IgD-negative memory B cell (primary cell): ENCODE measurements at regions not wholly inside any gene's neighbourhood (a gene's known extent, or its start where the extent isn't known, plus 50 kb on each side); places are given as distances from the start of the nearest gene placed in this dataset.
"Not testable (repeated sequence)": the region's sequence is repeated elsewhere in the genome, so short reads cannot be mapped to it uniquely, and the experiment has no call there.

ENCODE experiments used
- H3K27ac Mint-ChIP-seq, 3 donors: one replicate each; pipeline ENCODE4 v1.8.0; 2020 to 2022; ENCODE audit warnings: mild to moderate bottlenecking in 3 of 3, mixed read lengths in 3 of 3, moderate library complexity in 1 of 3
- H3K27me3 Mint-ChIP-seq: one replicate; pipeline ENCODE4 v1.8.0; 2021; ENCODE audit warnings: mixed read lengths
- H3K36me3 Mint-ChIP-seq: one replicate; pipeline ENCODE4 v1.8.0; 2020; ENCODE audit warnings: mild to moderate bottlenecking, mixed read lengths
- H3K4me1 Mint-ChIP-seq, 3 donors: one replicate each; pipeline ENCODE4 v1.8.0; 2020 to 2022; ENCODE audit warnings: mixed read lengths in 3 of 3, mild to moderate bottlenecking in 1 of 3
- H3K4me3 Mint-ChIP-seq, 4 donors: one replicate each; pipeline ENCODE4 v1.8.0; 2020 to 2022; ENCODE audit warnings: mild to moderate bottlenecking in 4 of 4, mixed read lengths in 4 of 4, moderate library complexity in 3 of 4
- H3K9me3 Mint-ChIP-seq, 3 donors: one replicate each; pipeline ENCODE4 v1.8.0; 2020 to 2021; ENCODE audit warnings: mixed read lengths in 3 of 3, mild to moderate bottlenecking in 1 of 3

- Mint-ChIP-seq H3K27ac (peak overlapping the region; percentile 11 to 92 (median 90)), H3K4me3 (peak overlapping the region in 3 of 4 donors; percentile 9 to 84 (median 78)), H3K36me3 (peaks cover 2% of the 10 kb centered on the region), H3K27me3 (no peaks in the 10 kb centered on the region), H3K4me1 (peaks cover 30 to 48% (median 45%) of the 10 kb centered on the region in 3 donors), H3K9me3 (no peaks in the 10 kb centered on the region)
Observed at GRCh38 chr12:13537623-13538022, 341.1 kb downstream of the EMP1 start.

DNA sequence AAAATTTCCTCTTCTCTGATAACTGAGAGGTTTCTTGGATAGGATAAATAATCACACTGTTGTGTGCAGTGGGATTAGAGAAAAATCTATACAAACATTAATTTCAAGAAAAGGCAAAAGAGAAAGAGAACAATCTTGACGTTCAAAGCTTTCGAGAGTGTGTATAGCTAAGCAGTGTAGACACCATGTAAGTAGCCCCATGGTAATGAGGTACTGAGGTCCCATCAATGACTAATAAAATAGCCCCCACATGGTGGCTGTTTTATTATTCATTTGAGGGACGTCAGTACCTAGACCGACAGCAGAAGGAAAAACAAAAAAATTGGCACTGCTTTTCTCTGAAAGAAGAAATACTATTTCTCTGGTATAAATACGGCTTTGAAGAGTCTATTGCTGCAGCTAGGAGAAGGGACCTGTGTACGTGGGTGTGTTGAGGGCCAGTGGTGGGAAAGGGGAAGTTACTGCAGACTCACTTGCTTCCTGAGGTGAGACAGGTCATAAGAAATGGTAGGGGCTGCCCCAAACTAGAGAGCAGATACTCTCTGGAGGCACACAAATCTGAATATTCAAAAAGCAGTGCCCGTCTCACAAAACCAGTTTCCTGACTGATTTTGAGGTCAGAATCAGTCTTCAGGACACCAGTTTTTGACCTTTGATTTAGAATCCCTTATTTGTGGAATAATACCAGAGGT lies 339.8 kb downstream of the EMP1 start:
- no peaks in the 10 kb centered on the region for H3K27me3 Mint-ChIP-seq
- no peaks in the 10 kb centered on the region for H3K9me3 Mint-ChIP-seq
- peaks cover 2% of the 10 kb centered on the region for H3K36me3 Mint-ChIP-seq
- peak overlapping the region; percentile 11 to 92 (median 90) for H3K27ac Mint-ChIP-seq
- H3K4me1 Mint-ChIP-seq: peaks cover 30 to 43% (median 39%) of the 10 kb centered on the region in 3 donors
- peak overlapping the region in 3 of 4 donors; percentile 38 to 84 (median 78) for H3K4me3 Mint-ChIP-seq

DNA sequence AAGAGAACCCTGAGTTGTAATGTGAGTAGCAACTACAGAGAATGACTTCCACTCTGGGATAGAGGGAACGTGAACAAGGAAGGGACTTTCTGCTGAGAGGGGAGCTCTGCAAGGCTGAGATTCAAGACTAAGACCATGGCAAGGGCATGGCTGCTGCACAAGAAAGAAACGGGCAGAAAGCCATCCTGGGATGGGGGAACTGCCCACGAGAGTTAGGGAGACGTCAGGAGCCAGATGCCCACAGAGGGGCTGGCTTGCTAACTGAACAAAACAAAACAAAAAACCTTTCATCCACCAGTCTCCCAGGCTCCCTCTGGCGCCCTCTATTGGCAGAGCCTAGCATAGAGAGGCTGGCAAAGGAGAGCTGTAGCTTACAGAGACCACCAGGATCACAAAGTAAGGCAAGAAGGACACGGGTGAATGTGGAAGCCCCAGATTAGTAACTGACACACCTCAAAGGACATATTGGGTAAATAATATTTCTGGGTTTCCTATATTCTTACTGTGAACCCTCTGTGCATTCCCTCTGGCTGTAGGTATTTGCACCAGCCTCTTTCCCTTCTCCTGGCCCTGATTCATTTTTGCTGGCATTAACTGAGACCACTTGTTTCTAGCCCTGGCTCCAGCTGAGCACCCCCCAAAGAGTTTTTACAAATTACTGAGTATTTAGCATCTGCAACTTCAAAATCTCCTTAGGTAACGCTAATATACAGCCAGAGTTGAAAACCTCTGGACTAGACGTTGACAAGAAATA lies 338.3 kb downstream of the EMP1 start:
- peak overlapping the region in 1 of 3 donors; percentile 59 for H3K27ac Mint-ChIP-seq
- H3K4me3 Mint-ChIP-seq: peak overlapping the region in 2 of 4 donors; percentile 39 to 42
- H3K9me3 Mint-ChIP-seq: no peaks in the 10 kb centered on the region
- peaks cover 2% of the 10 kb centered on the region for H3K36me3 Mint-ChIP-seq
- no peaks in the 10 kb centered on the region for H3K27me3 Mint-ChIP-seq
- peaks cover 30 to 43% (median 38%) of the 10 kb centered on the region in 3 donors for H3K4me1 Mint-ChIP-seq

DNA sequence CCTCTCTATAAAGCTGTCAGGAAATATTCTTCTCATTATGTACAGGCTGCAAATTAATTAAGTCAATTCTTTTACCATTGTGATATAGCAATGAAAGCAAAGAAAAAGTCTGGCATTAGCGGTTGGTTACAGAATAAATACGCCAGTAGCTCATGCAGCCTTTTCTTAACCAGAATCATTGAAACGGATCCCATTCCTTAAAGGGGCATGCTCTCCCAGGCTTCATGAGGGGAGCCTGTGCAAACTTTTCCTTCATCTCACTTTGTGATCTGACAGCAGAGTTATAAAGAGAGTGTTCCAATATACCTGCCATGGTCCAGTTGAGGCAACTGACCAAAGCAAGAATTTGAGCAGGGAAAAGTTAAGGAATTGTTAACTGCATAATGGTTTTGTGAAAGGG lies 337.7 kb downstream of the EMP1 start:
- peaks cover 2% of the 10 kb centered on the region for H3K36me3 Mint-ChIP-seq
- H3K9me3 Mint-ChIP-seq: no peaks in the 10 kb centered on the region
- H3K4me3 Mint-ChIP-seq: peak overlapping the region in 1 of 4 donors; percentile 39
- H3K27ac Mint-ChIP-seq: peak overlapping the region in 1 of 3 donors; percentile 59
- no peaks in the 10 kb centered on the region for H3K27me3 Mint-ChIP-seq
- peaks cover 30 to 43% (median 38%) of the 10 kb centered on the region in 3 donors for H3K4me1 Mint-ChIP-seq

DNA sequence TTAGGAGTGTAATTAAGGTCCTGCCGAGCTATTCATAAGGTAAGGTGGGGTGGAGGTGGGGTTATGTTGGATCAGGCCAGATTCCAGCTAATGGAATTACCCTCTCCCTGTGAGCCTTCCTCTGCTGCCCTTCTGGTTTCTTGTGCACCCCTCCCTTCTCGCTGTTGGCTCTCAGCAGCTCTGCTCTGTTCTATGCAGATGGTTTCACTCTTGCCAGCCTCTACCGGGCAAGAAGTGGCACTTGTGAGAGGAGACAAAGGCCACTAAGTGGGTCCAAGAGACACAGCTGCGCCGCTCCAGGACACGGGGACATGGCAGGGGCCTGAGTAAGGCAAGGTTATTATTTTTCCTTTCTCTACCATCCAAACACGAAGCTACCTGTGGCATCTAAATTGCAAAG lies 334.4 kb downstream of the EMP1 start:
- no peaks in the 10 kb centered on the region for H3K27me3 Mint-ChIP-seq
- no peak overlapping the region for H3K27ac Mint-ChIP-seq

DNA sequence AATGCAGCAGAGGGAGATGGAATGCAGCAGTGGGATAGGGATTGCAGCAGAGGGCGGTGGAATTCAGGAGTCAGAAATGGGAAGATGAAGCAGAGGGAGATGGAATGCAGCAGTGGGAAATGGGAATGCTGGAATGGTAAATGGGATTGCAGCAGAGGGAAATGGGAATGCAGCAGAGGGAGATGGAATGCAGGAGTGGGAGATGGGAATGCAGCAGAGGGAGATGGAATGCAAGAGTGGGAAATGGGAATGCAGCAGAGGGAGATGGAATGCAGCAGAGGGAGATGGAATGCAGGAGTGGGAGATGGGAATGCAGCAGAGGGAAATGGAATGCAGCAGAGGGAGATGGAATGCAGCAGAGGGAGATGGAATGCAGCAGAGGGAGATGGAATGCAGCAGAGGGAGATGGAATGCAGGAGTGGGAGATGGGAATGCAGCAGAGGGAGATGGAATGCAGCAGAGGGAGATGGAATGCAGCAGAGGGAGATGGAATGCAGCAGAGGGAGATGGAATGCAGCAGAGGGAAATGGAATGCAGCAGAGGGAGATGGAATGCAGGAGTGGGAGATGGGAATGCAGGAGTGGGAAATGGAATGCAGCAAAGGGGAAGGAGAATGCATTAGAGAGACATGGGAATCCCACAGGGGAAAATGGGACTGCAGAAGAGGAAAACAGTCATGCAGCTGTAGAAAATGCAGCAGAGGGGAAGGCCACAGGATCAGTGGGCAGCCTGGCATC lies 329.8 kb downstream of the EMP1 start:
- not testable (repeated sequence) for H3K4me1 Mint-ChIP-seq, H3K4me3 Mint-ChIP-seq, H3K9me3 Mint-ChIP-seq, H3K36me3 Mint-ChIP-seq, H3K27me3 Mint-ChIP-seq, H3K27ac Mint-ChIP-seq

More for the DNA sequence above, 334.4 kb downstream of the EMP1 start:
- Mint-ChIP-seq H3K4me3 (no peak overlapping the region), H3K9me3 (no peaks in the 10 kb centered on the region), H3K36me3 (peaks cover 2% of the 10 kb centered on the region), H3K4me1 (peaks cover 11 to 20% (median 13%) of the 10 kb centered on the region in 3 donors)

DNA sequence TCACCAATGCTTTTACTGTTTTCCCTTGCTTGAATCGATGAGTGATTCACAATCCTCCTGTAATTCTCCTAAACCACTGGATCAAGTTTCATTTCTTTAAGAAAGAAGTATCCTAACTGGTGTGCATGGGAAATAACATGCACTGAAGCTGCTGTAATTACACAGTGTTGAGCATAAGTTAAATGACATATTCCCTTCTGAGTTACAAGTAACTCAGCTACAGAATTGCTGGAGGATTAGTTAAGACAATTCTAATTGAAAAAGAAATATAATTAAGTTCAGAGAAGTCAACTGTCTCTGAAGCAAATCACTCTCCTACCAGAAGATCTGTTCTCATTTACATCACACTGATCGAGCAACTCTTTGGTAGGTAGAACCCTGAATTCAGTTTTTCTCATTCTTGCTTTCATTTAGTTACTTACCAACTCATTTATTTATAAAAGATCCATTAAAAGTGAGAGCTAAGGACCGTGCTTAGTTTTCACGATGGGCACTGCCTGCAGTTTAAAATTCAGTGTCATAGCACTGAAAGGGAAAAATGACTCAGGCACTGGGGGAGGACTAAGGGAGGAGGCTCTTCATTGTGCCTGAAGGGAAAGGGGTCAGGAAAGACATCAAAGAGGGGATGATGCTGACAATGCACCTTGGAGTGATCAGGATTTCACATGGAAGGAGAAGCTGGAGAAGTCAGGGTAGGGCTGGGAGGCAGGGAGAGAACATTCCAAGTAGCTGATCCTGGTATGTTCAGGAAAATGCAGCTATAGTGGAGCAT lies 327.2 kb downstream of the EMP1 start:
- Mint-ChIP-seq H3K27ac (no peak overlapping the region), H3K36me3 (no peaks in the 10 kb centered on the region), H3K27me3 (peaks cover 3% of the 10 kb centered on the region), H3K4me3 (no peak overlapping the region), H3K4me1 (peaks cover 0 to 3% (median 0%) of the 10 kb centered on the region in 3 donors), H3K9me3 (peaks cover 0 to 4% (median 0%) of the 10 kb centered on the region in 3 donors)

GRCh38 chr12:13518034-13518433 lies 321.5 kb downstream of the EMP1 start:
- H3K4me1 Mint-ChIP-seq, H3K36me3 Mint-ChIP-seq, H3K4me3 Mint-ChIP-seq, H3K27me3 Mint-ChIP-seq, H3K27ac Mint-ChIP-seq: not testable (repeated sequence)
- peaks cover 8 to 16% (median 10%) of the 10 kb centered on the region in 3 donors for H3K9me3 Mint-ChIP-seq

DNA sequence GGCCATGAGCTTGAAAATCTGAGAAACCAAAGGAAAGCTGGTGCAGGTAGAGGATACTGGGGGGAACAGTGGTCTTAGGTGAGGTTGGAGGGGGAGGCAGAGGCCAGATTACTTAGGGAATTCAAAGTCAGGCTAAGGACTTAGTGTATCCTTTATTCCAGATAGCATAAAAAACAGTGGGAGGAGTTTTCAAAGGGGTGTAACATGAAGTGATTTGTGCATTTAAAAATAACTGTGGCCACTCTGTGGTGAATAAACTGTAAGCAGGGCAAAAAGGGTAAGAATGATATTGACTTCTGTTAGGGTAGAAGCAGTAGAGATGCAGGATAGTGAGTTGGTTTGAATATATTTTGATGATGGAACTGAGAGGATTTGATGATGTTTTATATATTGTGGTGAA lies 313.2 kb downstream of the EMP1 start:
- no peaks in the 10 kb centered on the region for H3K4me1 Mint-ChIP-seq
- H3K9me3 Mint-ChIP-seq: peaks cover 3 to 9% (median 6%) of the 10 kb centered on the region in 3 donors
- H3K27ac Mint-ChIP-seq: no peak overlapping the region
- H3K36me3 Mint-ChIP-seq: no peaks in the 10 kb centered on the region
- no peak overlapping the region for H3K4me3 Mint-ChIP-seq
- no peaks in the 10 kb centered on the region for H3K27me3 Mint-ChIP-seq

- Mint-ChIP-seq H3K27ac (no peak overlapping the region), H3K4me3 (no peak overlapping the region), H3K36me3 (no peaks in the 10 kb centered on the region), H3K27me3 (no peaks in the 10 kb centered on the region), H3K9me3 (no peaks in the 10 kb centered on the region), H3K4me1 (no peaks in the 10 kb centered on the region)
Observed at GRCh38 chr12:13505636-13506035, 309.1 kb downstream of the EMP1 start.

DNA sequence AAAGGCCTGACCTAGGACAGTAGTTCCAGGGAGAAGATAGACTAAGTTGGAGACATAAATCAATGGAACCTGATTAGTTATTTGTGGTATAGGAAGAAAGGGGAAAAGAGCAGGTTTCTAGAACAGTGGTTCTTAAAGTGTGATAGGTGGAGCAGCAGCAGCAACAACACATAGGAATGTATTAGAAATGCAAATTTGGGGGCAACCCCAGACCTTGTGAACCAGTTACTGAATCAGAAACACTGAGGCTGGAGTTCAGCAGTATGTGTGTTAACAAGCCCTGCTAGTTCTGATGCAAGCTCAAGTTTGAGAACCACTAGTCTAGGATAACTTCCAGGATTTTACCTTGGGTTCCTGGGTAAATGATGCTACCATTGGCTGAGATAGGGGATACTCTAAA lies 308.7 kb downstream of the EMP1 start:
- Mint-ChIP-seq H3K27me3 (no peaks in the 10 kb centered on the region), H3K36me3 (no peaks in the 10 kb centered on the region), H3K9me3 (no peaks in the 10 kb centered on the region), H3K4me1 (no peaks in the 10 kb centered on the region), H3K27ac (no peak overlapping the region), H3K4me3 (no peak overlapping the region)

- H3K4me3 Mint-ChIP-seq: no peak overlapping the region
Observed at GRCh38 chr12:13504736-13505135, 308.2 kb downstream of the EMP1 start.

GRCh38 chr12:13504074-13504473 lies 307.5 kb downstream of the EMP1 start:
- Mint-ChIP-seq H3K4me3 (no peak overlapping the region), H3K9me3 (no peaks in the 10 kb centered on the region), H3K36me3 (no peaks in the 10 kb centered on the region), H3K4me1 (peaks cover 0 to 8% (median 7%) of the 10 kb centered on the region in 3 donors), H3K27ac (no peak overlapping the region), H3K27me3 (no peaks in the 10 kb centered on the region)

More at GRCh38 chr12:13504736-13505135, 308.2 kb downstream of the EMP1 start:
- peaks cover 0 to under 1% (median under 1%) of the 10 kb centered on the region in 3 donors for H3K4me1 Mint-ChIP-seq
- no peaks in the 10 kb centered on the region for H3K36me3 Mint-ChIP-seq
- H3K27ac Mint-ChIP-seq: no peak overlapping the region
- H3K27me3 Mint-ChIP-seq: no peaks in the 10 kb centered on the region
- H3K9me3 Mint-ChIP-seq: no peaks in the 10 kb centered on the region

GRCh38 chr12:13503094-13503835 lies 306.7 kb downstream of the EMP1 start:
- no peaks in the 10 kb centered on the region for H3K9me3 Mint-ChIP-seq
- no peak overlapping the region for H3K4me3 Mint-ChIP-seq
- no peaks in the 10 kb centered on the region for H3K36me3 Mint-ChIP-seq
- H3K27ac Mint-ChIP-seq: no peak overlapping the region
- peaks cover 6 to 16% (median 13%) of the 10 kb centered on the region in 3 donors for H3K4me1 Mint-ChIP-seq
- H3K27me3 Mint-ChIP-seq: no peaks in the 10 kb centered on the region
